RWPE1 (cell line): ENCODE measurements at regions not wholly inside any gene's neighbourhood (a gene's known extent, or its start where the extent isn't known, plus 50 kb on each side); places are given as distances from the start of the nearest gene placed in this dataset.

Source experiments
- CTCF ChIA-PET: fragments of 350-600 bp; sonication (Branson Sonifier 250); formaldehyde crosslinking; extraction: SDS; loops from one replicate; lab custom pipeline; 2021; lab: Yijun Ruan, JAX
- POLR2A ChIA-PET: fragments of 400-600 bp; formaldehyde crosslinking; extraction: SDS; loops from one replicate; lab custom pipeline; 2020; ENCODE audit warnings: antibody characterized with exemption; ENCODE audit not compliant: low non-redundant PET; lab: Yijun Ruan, JAX
- DNase-seq: peaks from one replicate; pipeline ENCODE4 v3.0.0; 2012; ENCODE audit warnings: low spot score
- H3K27ac ChIP-seq: fragments of 450-650 bp; 2 replicates; pipeline ENCODE4 v1.5.1; 2017
- CTCF ChIP-seq: fragments of 450-650 bp; conservative IDR thresholded peaks from 2 replicates; pipeline ENCODE4 v1.5.1; 2017; ENCODE audit warnings: low read depth, mild to moderate bottlenecking

- ChIA-PET CTCF (no interaction called here), POLR2A (no interaction called here)
- no peak for TF ChIP-seq CTCF
- no peak for DNase-seq
- no peak overlapping the region for H3K27ac ChIP-seq
Observed at GRCh38 chr20:39479196-39479810, 517.2 kb downstream of the DHX35 start.

- TF ChIP-seq CTCF = no peak
- no peak for DNase-seq
- CTCF ChIA-PET = no interaction called here
- H3K27ac ChIP-seq = no peak overlapping the region
- POLR2A ChIA-PET = no interaction called here
Observed at GRCh38 chr20:39474879-39475278, 512.7 kb downstream of the DHX35 start.

GRCh38 chr20:39473536-39473935, 511.4 kb downstream of the DHX35 start:
- CTCF ChIA-PET = no interaction called here
- H3K27ac ChIP-seq = no peak overlapping the region
- DNase-seq = no peak
- TF ChIP-seq CTCF = no peak
- POLR2A ChIA-PET = no interaction called here

GRCh38 chr20:39468703-39469102, 506.6 kb downstream of the DHX35 start:
- no peak overlapping the region for H3K27ac ChIP-seq
- DNase-seq = no peak
- CTCF ChIA-PET = interaction anchor here (0.6 kb wide), 1 partner anchor 1494 kb away, joined by 3 read pairs; no protein-coding TSS in a partner anchor
- TF ChIP-seq CTCF = no peak
- POLR2A ChIA-PET = no interaction called here

- ChIA-PET CTCF (interaction anchor here (0.5 to 0.6 kb wide), 2 partner anchors 20 to 88 kb away, joined by 3 read pairs; no protein-coding TSS in a partner anchor), POLR2A (no interaction called here)
- no peak for TF ChIP-seq CTCF
- no peak overlapping the region for H3K27ac ChIP-seq
- DNase-seq = no peak
Observed at GRCh38 chr20:39464238-39464637, 502.1 kb downstream of the DHX35 start.

- ChIA-PET CTCF (interaction anchor here (0.6 kb wide), 1 partner anchor 948 kb away, joined by 3 read pairs; no protein-coding TSS in a partner anchor), POLR2A (no interaction called here)
- DNase-seq = no peak
- no peak overlapping the region for H3K27ac ChIP-seq
- TF ChIP-seq CTCF = no peak
Observed at GRCh38 chr20:39462416-39462945, 500.3 kb downstream of the DHX35 start.
